H9 (cell line): ENCODE measurements at regions not wholly inside any gene's neighbourhood (a gene's known extent, or its start where the extent isn't known, plus 50 kb on each side); places are given as distances from the start of the nearest gene placed in this dataset.

Experiments used
- DNase-seq: peaks from one replicate; pipeline ENCODE4 v3.0.0-alpha.2; 2017
- H2AFZ ChIP-seq: one replicate; pipeline ENCODE4 v1.6.1; 2013; ENCODE audit warnings: mild to moderate bottlenecking, low read length, control low read depth, moderate library complexity
- H2AK5ac ChIP-seq: 2 replicates; pipeline ENCODE4 v1.6.1; 2013; ENCODE audit warnings: low read length, control low read depth, mixed read lengths; ENCODE audit not compliant: insufficient read length
- H2BK120ac ChIP-seq: one replicate; pipeline ENCODE4 v1.6.1; 2013; ENCODE audit warnings: low read depth, mild to moderate bottlenecking, low read length, control low read depth, inconsistent platforms; ENCODE audit not compliant: poor library complexity, severe bottlenecking
- H2BK12ac ChIP-seq: 2 replicates; pipeline ENCODE4 v1.6.1; 2013; ENCODE audit warnings: low read length, control low read depth, mixed read lengths, low read depth; ENCODE audit not compliant: insufficient read length
- H2BK15ac ChIP-seq: 2 replicates; pipeline ENCODE4 v1.6.1; 2013; ENCODE audit warnings: low read depth, low read length, control low read depth
- H2BK20ac ChIP-seq: one replicate; pipeline ENCODE4 v1.6.1; 2013; ENCODE audit warnings: low read depth, mild to moderate bottlenecking, low read length, control low read depth, inconsistent platforms; ENCODE audit not compliant: poor library complexity, severe bottlenecking
- H2BK5ac ChIP-seq: 2 replicates; pipeline ENCODE4 v1.6.1; 2013; ENCODE audit warnings: low read length, control low read depth, mixed read lengths; ENCODE audit not compliant: insufficient read length
- H3K14ac ChIP-seq: 2 replicates; pipeline ENCODE4 v1.6.1; 2013; ENCODE audit warnings: low read length, control low read depth; ENCODE audit not compliant: insufficient read depth
- H3K18ac ChIP-seq: 2 replicates; pipeline ENCODE4 v1.6.1; 2013; ENCODE audit warnings: low read depth, mild to moderate bottlenecking, mixed read lengths, low read length, control low read depth; ENCODE audit not compliant: insufficient read length
- H3K23ac ChIP-seq: 2 replicates; pipeline ENCODE4 v1.6.1; 2013; ENCODE audit warnings: low read length, control low read depth, mixed read lengths, low read depth; ENCODE audit not compliant: insufficient read length
- H3K23me2 ChIP-seq: 2 replicates; pipeline ENCODE4 v1.6.1; 2013; ENCODE audit warnings: low read depth, mild to moderate bottlenecking, mixed read lengths, low read length, control low read depth; ENCODE audit not compliant: insufficient read length, poor library complexity, severe bottlenecking
- H3K27ac ChIP-seq: 2 replicates; pipeline ENCODE4 v1.5.1; 2013; ENCODE audit warnings: low read length, control low read depth, mixed read lengths, low read depth; ENCODE audit not compliant: insufficient read length
- H3K27me3 ChIP-seq: 2 replicates; pipeline ENCODE4 v1.6.1; 2013; ENCODE audit warnings: low read length, control low read depth, inconsistent platforms; ENCODE audit not compliant: insufficient read depth
- H3K4ac ChIP-seq: 2 replicates; pipeline ENCODE4 v1.6.1; 2013; ENCODE audit warnings: low read depth, mild to moderate bottlenecking, control low read depth, inconsistent platforms, low read length, moderate library complexity
- H3K4me1 ChIP-seq: 2 replicates; pipeline ENCODE4 v1.6.1; 2013; ENCODE audit warnings: low read length, control low read depth, inconsistent platforms; ENCODE audit not compliant: insufficient read depth
- H3K4me2 ChIP-seq: 2 replicates; pipeline ENCODE4 v1.6.1; 2013; ENCODE audit warnings: low read length, control low read depth, mixed read lengths; ENCODE audit not compliant: insufficient read length, insufficient read depth
- H3K56ac ChIP-seq: 2 replicates; pipeline ENCODE4 v1.6.1; 2013; ENCODE audit warnings: low read depth, mild to moderate bottlenecking, mixed read lengths, low read length, control low read depth; ENCODE audit not compliant: insufficient read length
- H3K79me1 ChIP-seq: 2 replicates; pipeline ENCODE4 v1.6.1; 2013; ENCODE audit warnings: low read depth, mild to moderate bottlenecking, moderate library complexity, low read length, control low read depth, inconsistent platforms; ENCODE audit not compliant: insufficient read depth, poor library complexity, severe bottlenecking
- H3K79me2 ChIP-seq: 2 replicates; pipeline ENCODE4 v1.6.1; 2013; ENCODE audit warnings: low read length, control low read depth, inconsistent platforms; ENCODE audit not compliant: insufficient read depth
- H3K9ac ChIP-seq: 2 replicates; pipeline ENCODE4 v1.6.1; 2013; ENCODE audit warnings: low read length, control low read depth, mixed read lengths; ENCODE audit not compliant: insufficient read length; ENCODE audit errors: extremely low read depth
- H3K9me3 ChIP-seq: one replicate; pipeline ENCODE4 v1.6.1; 2013; ENCODE audit warnings: low read depth, low read length, inconsistent platforms; ENCODE audit not compliant: control insufficient read depth
- H3T11ph ChIP-seq: one replicate; pipeline ENCODE4 v1.6.1; 2013; ENCODE audit warnings: mild to moderate bottlenecking, low read length, control low read depth, inconsistent platforms
- H4K20me1 ChIP-seq: one replicate; pipeline ENCODE4 v1.6.1; 2013; ENCODE audit not compliant: control insufficient read depth, insufficient read length, insufficient read depth
- H4K5ac ChIP-seq: 2 replicates; pipeline ENCODE4 v1.6.1; 2013; ENCODE audit warnings: low read depth, mild to moderate bottlenecking, mixed read lengths, low read length, control low read depth; ENCODE audit not compliant: insufficient read length
- H4K8ac ChIP-seq: replicated peaks from 2 replicates; pipeline ENCODE4 v1.6.1; 2013; ENCODE audit warnings: low read length, control low read depth, mixed read lengths, low read depth; ENCODE audit not compliant: insufficient read length
- H4K91ac ChIP-seq: 2 replicates; pipeline ENCODE4 v1.6.1; 2013; ENCODE audit warnings: low read depth, mild to moderate bottlenecking, moderate library complexity, mixed read lengths, low read length, control low read depth; ENCODE audit not compliant: insufficient read length
- H3K27ac Mint-ChIP-seq, 3 experiments: 2 replicates in 2 of 3; 3 replicates in 1 of 3; pipeline ENCODE4 v1.8.0; 2020 to 2021; ENCODE audit warnings: mixed read lengths in 3 of 3, mild to moderate bottlenecking in 1 of 3, moderate library complexity in 1 of 3
- H3K27me3 Mint-ChIP-seq: 2 replicates; pipeline ENCODE4 v1.8.0; 2021; ENCODE audit warnings: low read depth, mild to moderate bottlenecking, moderate library complexity, mixed read lengths
- H3K36me3 Mint-ChIP-seq, 3 experiments: 2 replicates in 2 of 3; 3 replicates in 1 of 3; pipeline ENCODE4 v1.8.0; 2020 to 2021; ENCODE audit warnings: low read depth in 3 of 3, mixed read lengths in 3 of 3; ENCODE audit not compliant: insufficient read depth in 1 of 3
- H3K4me1 Mint-ChIP-seq, 2 experiments: 2 replicates each; pipeline ENCODE4 v1.8.0; 2020; ENCODE audit warnings: mixed read lengths in 2 of 2
- H3K4me3 Mint-ChIP-seq, 2 experiments: 2 replicates in 1 of 2; 3 replicates in 1 of 2; pipeline ENCODE4 v1.8.0; 2020 to 2021; ENCODE audit warnings: mild to moderate bottlenecking in 2 of 2, mixed read lengths in 2 of 2, moderate library complexity in 1 of 2
- H3K9me3 Mint-ChIP-seq, 2 experiments: 2 replicates in 1 of 2; 3 replicates in 1 of 2; pipeline ENCODE4 v1.8.0; 2020; ENCODE audit warnings: mild to moderate bottlenecking in 2 of 2, mixed read lengths in 2 of 2, moderate library complexity in 1 of 2
- whole genome bisulfite sequencing: extraction: QIAGEN DNeasy Blood & Tissue Kit; methylation state at CpG from one replicate; pipeline ENCODE4 v1.1.7; 2013; ENCODE audit warnings: missing lambda C conversion rate, low lambda C conversion rate, mixed read lengths; ENCODE audit not compliant: insufficient read length; ENCODE audit errors: extremely low coverage; 5-methylcytosine and 5-hydroxymethylcytosine counted together
- TF ChIP-seq, protein P1 (sequence below): fragments of 200-600 bp; sonication (generic); conservative IDR thresholded peaks from 3 replicates; pipeline ENCODE4 v1.8.0; 2021; ENCODE audit warnings: antibody characterized with exemption, mild to moderate bottlenecking

DNA sequence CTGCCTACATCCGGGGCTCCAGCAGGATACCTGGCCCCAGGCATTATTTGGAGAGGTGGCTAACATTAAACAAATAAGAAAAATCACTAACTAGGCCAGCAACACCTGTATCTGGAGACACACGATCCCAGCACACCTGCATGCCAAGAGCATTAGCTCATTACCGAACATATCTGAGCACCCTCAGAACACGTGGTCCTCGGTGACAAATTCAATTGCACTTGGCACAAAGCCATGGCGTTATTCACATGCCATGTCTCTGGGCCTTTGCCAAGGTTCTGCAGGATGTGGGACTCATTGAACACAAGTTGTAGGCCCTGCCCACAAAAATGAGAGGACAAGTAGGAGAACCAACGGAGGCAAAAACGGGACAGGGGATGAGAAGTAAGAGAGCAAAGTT is 552.3 kb downstream of the TOX3 start:
- Histone ChIP-seq H2BK120ac (no peak overlapping the region), H3K9me3 (no peaks in the 10 kb centered on the region), H3K23me2 (no peaks in the 10 kb centered on the region), H3K4me2 (no peak overlapping the region), H2AFZ (no peak overlapping the region), H3K18ac (no peak overlapping the region), H2BK15ac (no peak overlapping the region), H3K56ac (no peak overlapping the region), H2BK20ac (no peak overlapping the region), H3T11ph (no peak overlapping the region), H3K79me1 (no peaks in the 10 kb centered on the region), H3K79me2 (no peaks in the 10 kb centered on the region), H3K14ac (no peak overlapping the region), H3K4ac (no peak overlapping the region), H4K5ac (no peak overlapping the region), H3K27me3 (no peaks in the 10 kb centered on the region), H3K23ac (no peak overlapping the region), H4K91ac (no peak overlapping the region), H4K8ac (no peak overlapping the region), H4K20me1 (no peaks in the 10 kb centered on the region), H2AK5ac (no peak overlapping the region), H2BK5ac (no peak overlapping the region), H3K4me1 (no peaks in the 10 kb centered on the region), H3K27ac (no peak overlapping the region), H2BK12ac (no peak overlapping the region), H3K9ac (no peak overlapping the region)
- Mint-ChIP-seq H3K36me3 (no peaks in the 10 kb centered on the region; a peak in 1 of 7 replicates), H3K27ac (no peak overlapping the region), H3K27me3 (no peaks in the 10 kb centered on the region), H3K9me3 (peaks cover 0 to 3% of the 10 kb centered on the region in 2 experiments; a peak in 3 of 5 replicates), H3K4me1 (peaks cover 3 to 6% of the 10 kb centered on the region in 2 experiments; a peak in 3 of 4 replicates), H3K4me3 (no peak overlapping the region)
- TF ChIP-seq, protein P1, sequence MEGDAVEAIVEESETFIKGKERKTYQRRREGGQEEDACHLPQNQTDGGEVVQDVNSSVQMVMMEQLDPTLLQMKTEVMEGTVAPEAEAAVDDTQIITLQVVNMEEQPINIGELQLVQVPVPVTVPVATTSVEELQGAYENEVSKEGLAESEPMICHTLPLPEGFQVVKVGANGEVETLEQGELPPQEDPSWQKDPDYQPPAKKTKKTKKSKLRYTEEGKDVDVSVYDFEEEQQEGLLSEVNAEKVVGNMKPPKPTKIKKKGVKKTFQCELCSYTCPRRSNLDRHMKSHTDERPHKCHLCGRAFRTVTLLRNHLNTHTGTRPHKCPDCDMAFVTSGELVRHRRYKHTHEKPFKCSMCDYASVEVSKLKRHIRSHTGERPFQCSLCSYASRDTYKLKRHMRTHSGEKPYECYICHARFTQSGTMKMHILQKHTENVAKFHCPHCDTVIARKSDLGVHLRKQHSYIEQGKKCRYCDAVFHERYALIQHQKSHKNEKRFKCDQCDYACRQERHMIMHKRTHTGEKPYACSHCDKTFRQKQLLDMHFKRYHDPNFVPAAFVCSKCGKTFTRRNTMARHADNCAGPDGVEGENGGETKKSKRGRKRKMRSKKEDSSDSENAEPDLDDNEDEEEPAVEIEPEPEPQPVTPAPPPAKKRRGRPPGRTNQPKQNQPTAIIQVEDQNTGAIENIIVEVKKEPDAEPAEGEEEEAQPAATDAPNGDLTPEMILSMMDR, result no peak
- no CpG with 5 or more reads among the region's 8 CpGs for WGBS
- no peak for DNase-seq
